Hepatocyte (in vitro differentiated cells): ENCODE measurements at regions not wholly inside any gene's neighbourhood (a gene's known extent, or its start where the extent isn't known, plus 50 kb on each side); places are given as distances from the start of the nearest gene placed in this dataset.

ENCODE experiments used
- DNase-seq: peaks from one replicate; pipeline ENCODE4 v3.0.0-alpha.2; 2016; ENCODE audit warnings: low spot score
- H2AFZ ChIP-seq: fragments of 200-600 bp; sonication (generic); 2 replicates; pipeline ENCODE4 v1.6.0; 2016; ENCODE audit warnings: antibody characterized with exemption, mild to moderate bottlenecking
- H3K27ac ChIP-seq: fragments of 200-600 bp; sonication (generic); 2 replicates; pipeline ENCODE4 v1.5.1; 2016; ENCODE audit warnings: mild to moderate bottlenecking
- H3K27me3 ChIP-seq: fragments of 200-600 bp; sonication (generic); 2 replicates; pipeline ENCODE4 v1.6.1; 2016
- H3K36me3 ChIP-seq: fragments of 200-600 bp; sonication (generic); replicated peaks from 2 replicates; pipeline ENCODE4 v1.5.1; 2016; ENCODE audit warnings: low read depth; ENCODE audit not compliant: insufficient read depth
- H3K4me1 ChIP-seq: fragments of 200-600 bp; sonication (generic); 2 replicates; pipeline ENCODE4 v1.5.1; 2016; ENCODE audit warnings: mild to moderate bottlenecking, moderate library complexity; ENCODE audit not compliant: insufficient read depth
- H3K4me2 ChIP-seq: fragments of 200-600 bp; sonication (generic); 2 replicates; pipeline ENCODE4 v1.6.0; 2016
- H3K4me3 ChIP-seq: fragments of 200-600 bp; sonication (generic); 2 replicates; pipeline ENCODE4 v1.5.1; 2016; ENCODE audit warnings: mild to moderate bottlenecking
- H3K79me2 ChIP-seq: fragments of 200-600 bp; sonication (generic); 2 replicates; pipeline ENCODE4 v1.6.0; 2017; ENCODE audit warnings: mild to moderate bottlenecking
- H3K9me2 ChIP-seq: fragments of 200-600 bp; sonication (generic); replicated peaks from 2 replicates; pipeline ENCODE4 v1.6.0; 2017; ENCODE audit warnings: mild to moderate bottlenecking; ENCODE audit not compliant: insufficient read depth
- H3K9me3 ChIP-seq: fragments of 200-600 bp; sonication (generic); 2 replicates; pipeline ENCODE4 v1.5.1; 2016; ENCODE audit warnings: low read depth, mild to moderate bottlenecking
- H4K20me1 ChIP-seq: fragments of 200-600 bp; sonication (generic); 2 replicates; pipeline ENCODE4 v1.6.0; 2016; ENCODE audit warnings: mild to moderate bottlenecking; ENCODE audit not compliant: insufficient read depth, poor library complexity, severe bottlenecking
- EZH2 ChIP-seq: fragments of 200-600 bp; sonication (generic); IDR thresholded peaks from 2 replicates; pipeline ENCODE4 v1.6.1; 2016; ENCODE audit warnings: antibody characterized with exemption, mild to moderate bottlenecking, borderline replicate concordance
- EZH2phosphoT487 ChIP-seq: fragments of 200-600 bp; sonication (generic); IDR thresholded peaks from one replicate; pipeline ENCODE4 v1.6.1; 2018; ENCODE audit warnings: antibody characterized with exemption, mild to moderate bottlenecking, low read depth, moderate library complexity; ENCODE audit not compliant: unreplicated experiment, severe bottlenecking
- WGBS: methylation state at CpG from one replicate; pipeline ENCODE4 v1.1.6; 2016; ENCODE audit warnings: low lambda C conversion rate; ENCODE audit errors: missing lambda C conversion rate; 5-methylcytosine and 5-hydroxymethylcytosine counted together
- TF ChIP-seq, protein P1 (sequence below): fragments of 200-600 bp; sonication (generic); IDR thresholded peaks from 2 replicates; pipeline ENCODE4 v1.5.1; 2016; ENCODE audit warnings: antibody characterized with exemption, mild to moderate bottlenecking; ENCODE audit not compliant: poor library complexity

DNA sequence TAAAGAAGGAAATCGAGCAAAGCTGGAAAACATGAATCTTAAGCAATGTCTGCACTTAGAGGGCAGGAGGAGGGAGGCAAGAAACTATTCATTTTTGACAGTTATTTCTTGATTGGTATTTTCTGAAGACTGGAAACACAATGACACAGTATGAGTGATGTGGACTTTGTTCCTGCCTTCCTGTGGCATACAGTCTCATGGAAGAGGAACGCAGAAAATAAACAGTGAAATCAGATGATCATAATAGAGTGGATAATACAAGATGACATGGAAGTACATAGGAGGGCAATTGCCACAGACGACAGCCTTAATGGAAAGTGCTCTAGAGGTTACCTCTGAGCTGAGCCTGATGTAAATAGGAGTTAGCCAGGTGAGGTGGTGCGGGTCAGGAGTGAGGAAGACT, 140.4 kb upstream of the MAX start:
- H3K79me2 ChIP-seq = no peaks in the 10 kb centered on the region
- peak overlapping the region; percentile 25 for H3K4me2 ChIP-seq
- DNase-seq = peak; percentile 27
- peaks cover 33% of the 10 kb centered on the region for H3K4me1 ChIP-seq
- H3K27ac ChIP-seq = peak overlapping the region; percentile 88
- no peak overlapping the region for H2AFZ ChIP-seq
- no peaks in the 10 kb centered on the region for H3K36me3 ChIP-seq
- TF ChIP-seq EZH2 = no peak
- TF ChIP-seq, protein P1, sequence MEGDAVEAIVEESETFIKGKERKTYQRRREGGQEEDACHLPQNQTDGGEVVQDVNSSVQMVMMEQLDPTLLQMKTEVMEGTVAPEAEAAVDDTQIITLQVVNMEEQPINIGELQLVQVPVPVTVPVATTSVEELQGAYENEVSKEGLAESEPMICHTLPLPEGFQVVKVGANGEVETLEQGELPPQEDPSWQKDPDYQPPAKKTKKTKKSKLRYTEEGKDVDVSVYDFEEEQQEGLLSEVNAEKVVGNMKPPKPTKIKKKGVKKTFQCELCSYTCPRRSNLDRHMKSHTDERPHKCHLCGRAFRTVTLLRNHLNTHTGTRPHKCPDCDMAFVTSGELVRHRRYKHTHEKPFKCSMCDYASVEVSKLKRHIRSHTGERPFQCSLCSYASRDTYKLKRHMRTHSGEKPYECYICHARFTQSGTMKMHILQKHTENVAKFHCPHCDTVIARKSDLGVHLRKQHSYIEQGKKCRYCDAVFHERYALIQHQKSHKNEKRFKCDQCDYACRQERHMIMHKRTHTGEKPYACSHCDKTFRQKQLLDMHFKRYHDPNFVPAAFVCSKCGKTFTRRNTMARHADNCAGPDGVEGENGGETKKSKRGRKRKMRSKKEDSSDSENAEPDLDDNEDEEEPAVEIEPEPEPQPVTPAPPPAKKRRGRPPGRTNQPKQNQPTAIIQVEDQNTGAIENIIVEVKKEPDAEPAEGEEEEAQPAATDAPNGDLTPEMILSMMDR = no peak
- no peak for TF ChIP-seq EZH2phosphoT487
- no peaks in the 10 kb centered on the region for H3K27me3 ChIP-seq
- H3K4me3 ChIP-seq = no peak overlapping the region
- no peaks in the 10 kb centered on the region for H3K9me3 ChIP-seq
- no peaks in the 10 kb centered on the region for H3K9me2 ChIP-seq
- no peaks in the 10 kb centered on the region for H4K20me1 ChIP-seq
- WGBS = 80% methylated on average over 4 of the region's 4 CpGs

DNA sequence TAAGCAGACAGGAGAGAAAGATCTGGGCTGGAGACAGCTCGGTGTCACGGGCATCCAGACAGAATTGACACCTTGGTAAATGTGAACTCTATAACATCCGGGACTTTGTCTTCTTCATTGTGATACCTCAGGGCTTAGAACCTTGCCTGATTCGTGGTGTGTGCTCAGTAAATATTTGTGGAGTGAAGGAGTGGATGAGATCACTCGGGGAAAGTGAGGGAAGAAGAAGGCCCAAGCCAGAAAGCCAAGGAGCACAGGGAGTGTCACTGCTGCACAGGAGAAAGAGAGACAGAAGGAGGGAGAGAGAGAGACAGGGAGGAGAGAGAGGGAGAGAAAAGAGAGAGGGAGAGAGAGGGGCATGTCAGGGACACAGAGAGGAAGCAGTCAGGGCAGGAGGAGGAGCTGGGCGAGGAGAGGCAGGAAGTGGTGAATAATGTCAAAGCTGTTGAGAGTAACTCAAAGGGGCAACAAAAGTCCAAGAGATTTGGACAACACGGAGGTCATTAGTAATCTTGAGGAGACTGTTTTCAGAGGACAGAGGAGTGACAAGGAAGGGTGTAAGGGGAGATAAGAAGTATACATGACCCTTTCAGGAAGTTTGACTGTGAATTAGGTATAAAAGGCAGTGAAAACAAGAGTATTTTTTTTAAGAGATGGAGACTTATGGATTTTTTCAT, 141.6 kb upstream of the MAX start:
- peak; percentile 56 for DNase-seq
- H3K79me2 ChIP-seq = no peaks in the 10 kb centered on the region

DNA sequence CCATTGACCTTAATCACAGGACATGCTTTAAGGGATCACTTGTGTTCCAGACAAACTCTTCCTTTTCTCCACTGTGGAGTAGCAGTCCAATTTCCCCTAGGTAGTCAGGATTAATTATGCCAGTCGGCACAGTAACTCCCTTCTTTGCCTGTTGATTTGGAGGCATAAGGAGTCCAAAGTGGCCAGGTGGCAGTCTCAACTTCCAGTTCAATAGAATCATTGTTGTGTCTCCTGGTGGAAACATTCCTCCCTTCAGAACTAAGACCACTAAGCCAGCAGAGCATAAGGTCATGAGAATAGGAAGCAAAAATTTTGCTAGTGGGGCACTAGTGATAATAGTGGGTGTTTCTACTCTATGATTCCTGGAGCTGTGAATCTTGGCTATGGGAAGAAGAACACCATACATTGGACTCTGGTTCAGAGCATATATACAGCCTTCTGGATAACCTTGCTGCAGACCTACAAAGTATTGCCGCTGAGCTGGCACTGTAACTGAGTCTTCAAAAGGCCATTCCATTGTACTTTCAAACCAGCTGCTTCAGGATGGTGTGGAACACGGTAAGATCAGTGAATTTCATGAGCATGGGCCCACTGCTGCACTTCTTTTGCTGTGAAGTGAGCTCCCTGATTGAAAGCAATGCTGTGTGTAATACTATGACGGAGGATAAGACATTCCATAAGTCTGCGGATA, 147.3 kb upstream of the MAX start:
- Histone ChIP-seq H4K20me1 (no peaks in the 10 kb centered on the region), H3K27me3 (no peaks in the 10 kb centered on the region)

More for the DNA sequence above, 141.6 kb upstream of the MAX start:
- Histone ChIP-seq H3K9me3 (no peaks in the 10 kb centered on the region), H3K4me3 (no peak overlapping the region), H3K36me3 (no peaks in the 10 kb centered on the region), H3K27me3 (no peaks in the 10 kb centered on the region), H3K4me1 (peaks cover 21% of the 10 kb centered on the region), H3K27ac (peak overlapping the region; percentile 88), H4K20me1 (no peaks in the 10 kb centered on the region), H2AFZ (peak overlapping the region; percentile 20), H3K9me2 (no peaks in the 10 kb centered on the region), H3K4me2 (peak overlapping the region; percentile 25)
- TF ChIP-seq EZH2phosphoT487 (no peak), EZH2 (no peak)
- TF ChIP-seq, protein P1 = no peak
- 50% methylated on average over 7 of the region's 7 CpGs for WGBS

More for the DNA sequence above, 147.3 kb upstream of the MAX start:
- no peaks in the 10 kb centered on the region for H3K79me2 ChIP-seq
- TF ChIP-seq EZH2phosphoT487 (no peak), EZH2 (no peak)
- TF ChIP-seq, protein P1 = no peak
- no peak overlapping the region for H2AFZ ChIP-seq
- no peak overlapping the region for H3K27ac ChIP-seq
- H3K4me1 ChIP-seq = no peaks in the 10 kb centered on the region
- H3K4me2 ChIP-seq = no peak overlapping the region
- no peaks in the 10 kb centered on the region for H3K9me3 ChIP-seq
- H3K9me2 ChIP-seq = no peaks in the 10 kb centered on the region
- no peaks in the 10 kb centered on the region for H3K36me3 ChIP-seq
- DNase-seq = no peak
- H3K4me3 ChIP-seq = no peak overlapping the region
- WGBS = 83% methylated on average over 5 of the region's 5 CpGs
